PFSK-1 (cell line): ENCODE measurements at regions not wholly inside any gene's neighbourhood (a gene's known extent, or its start where the extent isn't known, plus 50 kb on each side); places are given as distances from the start of the nearest gene placed in this dataset.

Source experiments
- FOXP2 ChIP-seq: optimal IDR thresholded peaks from 2 replicates; pipeline ENCODE3; 2011; ENCODE audit warnings: borderline replicate concordance, control low read depth, inconsistent platforms; ENCODE audit not compliant: insufficient read depth; ENCODE audit errors: extremely low read length, extremely low read depth
- POLR2AphosphoS5 ChIP-seq: IDR thresholded peaks from 2 replicates; pipeline ENCODE4 v1.6.1; 2012; ENCODE audit warnings: low read depth, mild to moderate bottlenecking, control low read depth, low read length, moderate library complexity
- SIN3A ChIP-seq: IDR thresholded peaks from 2 replicates; pipeline ENCODE4 v1.6.1; 2012; ENCODE audit warnings: mild to moderate bottlenecking, low read length, moderate library complexity, borderline replicate concordance; ENCODE audit not compliant: insufficient read depth
- TAF1 ChIP-seq: IDR thresholded peaks from 2 replicates; pipeline ENCODE4 v1.6.1; 2012; ENCODE audit warnings: low read length, control low read depth, borderline replicate concordance; ENCODE audit not compliant: insufficient read depth
- TF ChIP-seq, protein P1 (sequence below), 2 experiments: IDR thresholded peaks; 2 replicates each; pipeline versions ENCODE4 v1.6.1 to v1.8.0; 2011 to 2012; ENCODE audit warnings: low read depth in 2 of 2, low read length in 2 of 2, control low read depth in 1 of 2, inconsistent platforms in 1 of 2, mild to moderate bottlenecking in 1 of 2, moderate library complexity in 1 of 2; ENCODE audit not compliant: insufficient read depth in 1 of 2

DNA sequence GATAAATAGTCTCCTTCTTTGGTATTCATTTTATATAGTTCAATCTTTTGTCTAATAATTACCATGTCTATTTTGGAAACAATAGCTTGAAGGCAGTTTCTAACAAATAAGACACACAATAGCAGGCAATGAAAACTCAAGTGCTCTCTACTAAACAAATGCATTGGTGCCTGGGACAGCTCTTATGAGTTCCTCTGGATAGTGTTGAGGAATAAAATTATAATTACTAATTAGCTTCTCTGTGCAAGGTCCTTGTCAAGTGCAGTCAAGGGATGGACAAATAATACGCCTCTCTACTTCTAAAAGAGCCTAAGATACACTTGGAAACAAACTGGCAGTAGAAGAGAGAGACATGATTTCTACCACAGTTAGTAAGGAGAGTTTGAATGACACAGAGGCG, 229.0 kb upstream of the GLRA2 start:
- no peak for TF ChIP-seq FOXP2
- TF ChIP-seq, protein P1, sequence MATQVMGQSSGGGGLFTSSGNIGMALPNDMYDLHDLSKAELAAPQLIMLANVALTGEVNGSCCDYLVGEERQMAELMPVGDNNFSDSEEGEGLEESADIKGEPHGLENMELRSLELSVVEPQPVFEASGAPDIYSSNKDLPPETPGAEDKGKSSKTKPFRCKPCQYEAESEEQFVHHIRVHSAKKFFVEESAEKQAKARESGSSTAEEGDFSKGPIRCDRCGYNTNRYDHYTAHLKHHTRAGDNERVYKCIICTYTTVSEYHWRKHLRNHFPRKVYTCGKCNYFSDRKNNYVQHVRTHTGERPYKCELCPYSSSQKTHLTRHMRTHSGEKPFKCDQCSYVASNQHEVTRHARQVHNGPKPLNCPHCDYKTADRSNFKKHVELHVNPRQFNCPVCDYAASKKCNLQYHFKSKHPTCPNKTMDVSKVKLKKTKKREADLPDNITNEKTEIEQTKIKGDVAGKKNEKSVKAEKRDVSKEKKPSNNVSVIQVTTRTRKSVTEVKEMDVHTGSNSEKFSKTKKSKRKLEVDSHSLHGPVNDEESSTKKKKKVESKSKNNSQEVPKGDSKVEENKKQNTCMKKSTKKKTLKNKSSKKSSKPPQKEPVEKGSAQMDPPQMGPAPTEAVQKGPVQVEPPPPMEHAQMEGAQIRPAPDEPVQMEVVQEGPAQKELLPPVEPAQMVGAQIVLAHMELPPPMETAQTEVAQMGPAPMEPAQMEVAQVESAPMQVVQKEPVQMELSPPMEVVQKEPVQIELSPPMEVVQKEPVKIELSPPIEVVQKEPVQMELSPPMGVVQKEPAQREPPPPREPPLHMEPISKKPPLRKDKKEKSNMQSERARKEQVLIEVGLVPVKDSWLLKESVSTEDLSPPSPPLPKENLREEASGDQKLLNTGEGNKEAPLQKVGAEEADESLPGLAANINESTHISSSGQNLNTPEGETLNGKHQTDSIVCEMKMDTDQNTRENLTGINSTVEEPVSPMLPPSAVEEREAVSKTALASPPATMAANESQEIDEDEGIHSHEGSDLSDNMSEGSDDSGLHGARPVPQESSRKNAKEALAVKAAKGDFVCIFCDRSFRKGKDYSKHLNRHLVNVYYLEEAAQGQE (IDR thresholded peaks at IDR 0.05; ENCODE audit: insufficient read depth in 1 of 2, low read depth in 2 of 2, low read length in 2 of 2): no peak
- TF ChIP-seq POLR2AphosphoS5: no peak
- no peak for TF ChIP-seq TAF1
- TF ChIP-seq SIN3A: no peak

DNA sequence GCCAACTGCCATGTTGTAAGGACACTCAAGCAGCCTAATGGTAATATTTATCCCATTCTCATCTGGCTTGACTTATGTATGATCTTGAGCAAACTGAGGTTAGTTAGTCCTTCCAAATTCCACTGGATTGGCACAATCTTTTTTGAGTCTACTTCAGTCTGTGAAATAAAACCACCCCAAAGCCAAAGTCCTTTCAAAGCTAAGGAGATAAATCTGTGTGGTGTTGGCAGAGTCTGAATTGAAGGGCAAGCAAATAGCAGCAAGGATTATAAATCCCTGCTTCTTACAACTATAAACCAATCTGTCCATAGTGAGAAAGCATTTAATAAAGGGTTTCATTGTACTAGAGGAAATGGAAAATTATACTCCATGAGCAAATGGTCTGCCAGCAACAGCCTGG, 233.9 kb upstream of the GLRA2 start:
- TF ChIP-seq TAF1 (no peak), SIN3A (no peak), FOXP2 (no peak)

DNA sequence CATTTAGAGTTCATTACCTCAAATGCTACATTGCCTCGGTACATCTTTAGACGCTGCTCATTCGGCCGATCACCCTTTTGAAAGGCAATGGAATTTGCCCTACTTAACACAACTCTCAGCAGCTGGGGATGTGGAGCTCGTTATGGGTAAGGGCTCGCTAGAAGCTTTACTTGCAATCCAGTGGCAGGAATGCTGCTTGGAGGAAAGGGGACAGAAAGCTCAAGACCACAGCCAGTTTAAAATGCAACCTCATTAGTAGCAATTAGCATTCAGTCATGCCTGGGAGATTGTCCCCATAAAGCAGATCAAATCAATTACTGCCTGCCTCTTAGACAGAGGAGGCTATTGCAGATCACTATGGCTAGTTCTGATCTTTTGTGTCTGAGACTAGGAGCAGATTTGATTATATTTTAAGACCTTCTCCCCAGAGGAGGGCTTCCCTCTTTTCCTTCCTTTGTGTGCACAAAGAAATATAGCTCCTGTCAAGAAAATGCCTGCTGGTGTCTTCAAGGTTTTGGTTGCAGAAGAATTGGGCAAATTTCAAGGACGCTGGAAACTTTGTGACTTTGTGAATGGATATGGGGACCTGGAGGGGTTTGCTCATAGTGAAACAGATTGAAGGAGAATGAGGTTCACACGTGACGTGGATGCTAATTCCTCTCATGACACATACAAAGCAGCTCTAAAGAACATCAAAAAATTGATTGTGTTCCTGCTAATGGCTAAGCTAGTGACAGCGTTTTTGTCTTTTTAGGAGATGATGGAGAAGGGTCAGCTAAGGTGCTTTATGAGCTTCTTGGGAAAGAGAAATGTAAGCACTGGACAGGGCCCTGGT, 237.5 kb upstream of the GLRA2 start:
- no peak for TF ChIP-seq POLR2AphosphoS5
- no peak for TF ChIP-seq FOXP2
- TF ChIP-seq, protein P1 (IDR thresholded peaks at IDR 0.05; ENCODE audit: insufficient read depth in 1 of 2, low read depth in 2 of 2, low read length in 2 of 2): no peak
- TF ChIP-seq SIN3A: no peak
- no peak for TF ChIP-seq TAF1

DNA sequence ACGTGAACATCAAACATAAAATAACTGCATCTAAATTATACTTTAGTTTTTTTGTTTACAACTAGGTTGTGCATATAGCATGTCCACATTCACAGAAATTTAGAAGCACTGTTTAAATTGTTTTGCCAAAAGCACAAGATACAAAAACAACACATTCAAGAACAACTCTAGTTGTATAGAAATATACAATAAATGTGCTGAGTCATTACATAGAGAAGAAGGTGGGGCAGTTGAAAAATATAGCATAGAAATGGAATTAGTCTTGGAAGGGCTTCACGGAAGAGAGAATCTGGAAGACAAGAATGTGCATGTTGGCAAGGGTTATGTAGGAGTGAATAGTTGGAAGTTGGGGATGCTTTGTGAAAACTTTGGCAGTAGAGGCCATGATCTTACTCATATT, 239.0 kb upstream of the GLRA2 start:
- TF ChIP-seq SIN3A: no peak
- TF ChIP-seq, protein P1 (IDR thresholded peaks at IDR 0.05; ENCODE audit: insufficient read depth in 1 of 2, low read depth in 2 of 2, low read length in 2 of 2): no peak
- TF ChIP-seq POLR2AphosphoS5: no peak
- no peak for TF ChIP-seq FOXP2
- no peak for TF ChIP-seq TAF1

DNA sequence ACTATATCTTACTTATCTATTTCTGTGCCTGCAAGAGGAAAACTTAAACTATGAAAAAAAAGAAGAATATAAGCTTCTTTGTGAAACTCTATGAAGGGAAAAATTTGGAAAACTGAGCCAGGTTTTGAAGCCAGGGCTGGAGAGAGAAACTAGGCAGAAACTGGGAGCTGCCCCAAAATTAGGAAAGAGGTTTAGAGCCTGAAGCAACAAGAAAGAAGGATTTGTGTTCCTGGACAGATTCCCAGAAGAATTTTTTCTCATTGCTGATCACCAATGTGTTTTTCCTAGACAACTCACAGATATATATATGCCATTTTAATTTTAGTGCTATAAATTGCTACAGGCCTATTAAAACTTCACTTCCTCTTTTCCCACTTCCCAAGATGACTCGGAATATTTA, 245.0 kb upstream of the GEMIN8 start:
- TF ChIP-seq, protein P1 (IDR thresholded peaks at IDR 0.05; ENCODE audit: insufficient read depth in 1 of 2, low read depth in 2 of 2, low read length in 2 of 2): no peak
- TF ChIP-seq TAF1: no peak
- TF ChIP-seq FOXP2: no peak
- no peak for TF ChIP-seq POLR2AphosphoS5
